AG20443 (cell line): ENCODE measurements at regions not wholly inside any gene's neighbourhood (a gene's known extent, or its start where the extent isn't known, plus 50 kb on each side); places are given as distances from the start of the nearest gene placed in this dataset.

Experiments
- DNase-seq: peaks from one replicate; pipeline ENCODE4 v3.0.0; 2012; ENCODE audit warnings: low spot score, mixed read lengths

- no peak for DNase-seq
Measured at GRCh38 chr1:194164755-194165154, 978.3 kb upstream of the B3GALT2 start.

- no peak for DNase-seq
Measured at GRCh38 chr1:194161591-194161990, 975.2 kb upstream of the B3GALT2 start.

GRCh38 chr1:194159941-194160340 is 973.5 kb upstream of the B3GALT2 start:
- DNase-seq = no peak

- DNase-seq = no peak
Measured at GRCh38 chr1:194155962-194156361, 969.5 kb upstream of the B3GALT2 start.

DNA sequence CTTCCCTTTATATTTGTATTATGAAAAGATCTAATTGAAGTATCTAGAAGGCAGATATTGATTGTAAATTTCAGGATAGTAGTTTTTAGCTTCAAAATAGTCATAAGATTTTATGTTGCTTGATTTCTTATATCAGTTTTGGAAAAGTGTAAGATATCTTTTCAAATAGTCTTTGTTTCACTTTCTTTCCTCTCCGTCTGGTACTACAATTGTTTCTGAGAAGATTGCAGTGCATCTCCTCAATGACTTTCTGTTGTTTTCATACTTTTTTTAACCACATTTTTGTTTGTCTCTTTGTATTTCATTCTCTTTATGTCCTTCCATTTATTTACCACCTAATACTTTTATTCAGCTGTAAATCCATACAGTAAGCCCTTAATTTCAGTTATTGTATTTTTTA is 964.6 kb upstream of the B3GALT2 start:
- DNase-seq = no peak

DNA sequence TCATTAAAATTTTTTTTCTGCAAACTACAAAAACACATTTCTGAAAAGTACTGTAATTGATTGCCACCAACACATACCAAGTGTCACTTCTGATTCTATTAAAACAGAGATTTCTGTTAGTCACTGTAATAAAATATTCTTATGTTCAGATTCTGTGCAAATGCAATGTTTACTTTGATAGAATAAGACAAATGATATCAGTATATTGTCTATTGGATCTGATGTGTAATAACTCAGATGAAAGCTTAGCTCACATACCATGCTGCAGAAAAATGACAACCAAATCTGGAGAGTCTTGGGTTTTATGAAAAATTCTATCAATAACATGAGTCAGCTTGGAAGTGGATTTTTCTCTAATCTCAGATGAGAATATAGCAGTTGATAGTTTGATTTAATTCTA is 963.8 kb upstream of the B3GALT2 start:
- no peak for DNase-seq

- DNase-seq = no peak
Measured at GRCh38 chr1:194133152-194133551, 946.7 kb upstream of the B3GALT2 start.

DNA sequence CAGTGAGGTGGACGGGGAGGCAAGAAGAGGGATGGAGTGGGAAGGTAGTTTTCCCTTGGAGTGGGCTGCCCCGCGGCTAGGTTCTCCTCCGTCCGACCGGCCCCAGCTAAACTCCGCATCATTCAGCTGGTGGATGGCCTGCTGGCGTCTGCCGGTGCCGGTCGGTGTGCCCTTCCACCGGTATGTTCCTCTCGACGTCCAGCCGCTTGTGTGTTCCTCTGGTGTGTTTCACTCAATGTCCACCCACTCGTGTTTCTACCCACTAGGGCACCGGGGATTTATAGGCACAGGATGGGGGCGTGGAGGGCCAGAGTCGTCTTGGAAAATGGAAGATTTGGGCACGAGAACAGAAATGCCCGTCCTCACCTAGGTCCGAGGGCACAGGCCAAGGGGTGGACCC is 931.7 kb upstream of the B3GALT2 start:
- DNase-seq = no peak

- DNase-seq = no peak
Measured at GRCh38 chr1:194117582-194117981, 931.2 kb upstream of the B3GALT2 start.

DNA sequence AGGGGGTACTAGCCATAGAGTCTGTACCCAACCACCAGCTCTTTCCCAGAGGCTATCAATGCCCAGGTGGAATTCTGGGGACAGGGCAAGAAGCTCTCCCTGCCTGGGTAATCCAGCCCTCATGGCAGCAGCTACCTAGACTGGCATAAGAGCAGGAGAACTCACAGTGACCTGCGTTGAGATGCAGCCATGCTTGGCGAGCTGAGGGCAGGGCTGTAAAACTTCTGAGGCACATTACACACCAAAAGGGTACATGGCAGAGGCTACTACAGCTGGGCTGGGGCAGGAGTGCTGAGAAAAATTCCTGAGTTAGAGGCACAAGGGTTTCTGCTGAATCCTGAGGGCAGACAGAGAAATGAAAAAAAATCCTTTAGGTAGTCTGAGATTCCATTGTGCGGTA is 927.9 kb upstream of the B3GALT2 start:
- no peak for DNase-seq

DNA sequence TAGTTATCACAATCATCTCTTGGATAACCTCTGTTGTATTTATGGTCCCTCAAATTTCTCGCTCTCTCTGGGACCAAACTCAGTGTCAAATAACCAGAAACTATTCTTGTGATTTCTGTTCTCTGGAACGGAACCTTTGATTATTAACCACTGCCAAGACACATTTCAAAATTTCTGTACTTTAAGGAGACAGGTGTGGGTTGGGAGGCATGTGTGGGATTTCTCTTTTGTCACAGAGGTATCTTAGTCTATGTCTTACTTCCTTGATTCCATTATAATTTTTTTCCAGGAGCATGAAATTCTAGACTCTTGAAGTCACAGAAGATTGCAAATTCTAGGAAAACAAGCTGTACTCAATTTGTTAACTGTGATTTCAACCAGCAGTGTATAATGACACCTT is 919.0 kb upstream of the B3GALT2 start:
- no peak for DNase-seq

GRCh38 chr1:194104247-194104844 is 917.9 kb upstream of the B3GALT2 start:
- no peak for DNase-seq

GRCh38 chr1:194103516-194104246 is 917.3 kb upstream of the B3GALT2 start:
- DNase-seq = no peak

- DNase-seq = no peak
Measured at GRCh38 chr1:194103101-194103500, 916.7 kb upstream of the B3GALT2 start.

- DNase-seq = no peak
Measured at GRCh38 chr1:194102607-194103006, 916.2 kb upstream of the B3GALT2 start.

DNA sequence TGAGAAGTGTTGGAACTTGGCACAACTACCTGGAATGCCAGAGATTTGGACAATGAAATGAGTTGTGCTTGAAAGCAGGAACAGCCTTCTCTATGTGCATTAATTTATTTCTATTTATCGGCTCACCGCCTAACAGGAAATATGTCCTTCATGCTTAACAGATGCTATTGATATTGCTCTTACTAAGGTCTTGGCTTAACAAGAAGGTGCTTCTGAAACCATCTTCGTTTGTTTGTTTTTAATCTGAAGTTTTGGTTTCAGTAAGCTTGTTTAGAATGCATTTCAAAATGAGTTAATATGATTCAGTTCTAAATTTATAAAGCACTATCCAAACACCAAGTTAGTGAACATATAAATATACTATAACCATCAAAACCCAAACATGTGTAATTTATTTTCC is 898.3 kb upstream of the B3GALT2 start:
- DNase-seq = no peak

- DNase-seq = no peak
Measured at GRCh38 chr1:194081444-194081843, 895.0 kb upstream of the B3GALT2 start.

GRCh38 chr1:194080826-194081225 is 894.4 kb upstream of the B3GALT2 start:
- no peak for DNase-seq

DNA sequence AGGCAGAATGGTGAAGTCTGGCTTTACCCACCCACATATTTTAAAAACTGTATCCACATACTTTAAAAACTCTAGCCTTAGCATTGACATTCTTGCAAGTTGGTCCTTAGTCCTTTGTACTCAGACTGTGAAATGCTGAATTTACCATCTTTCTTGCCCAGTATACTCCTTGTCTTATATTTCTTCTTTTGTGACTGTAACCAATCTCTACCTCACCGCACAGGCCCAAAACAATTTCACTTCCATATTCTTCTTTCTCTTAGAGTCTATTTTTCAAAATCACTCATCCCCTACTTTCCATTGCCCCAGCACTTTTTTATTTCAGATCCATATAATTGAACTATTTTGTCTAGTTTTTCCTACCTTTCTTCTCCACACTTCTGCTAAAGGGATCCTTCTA is 892.4 kb upstream of the B3GALT2 start:
- no peak for DNase-seq

GRCh38 chr1:194076646-194077045 is 890.2 kb upstream of the B3GALT2 start:
- no peak for DNase-seq

- no peak for DNase-seq
Measured at GRCh38 chr1:194073833-194074232, 887.4 kb upstream of the B3GALT2 start.

GRCh38 chr1:194071205-194071604 is 884.8 kb upstream of the B3GALT2 start:
- DNase-seq = no peak

- DNase-seq = no peak
Measured at GRCh38 chr1:194069831-194070218, 883.4 kb upstream of the B3GALT2 start.

- no peak for DNase-seq
Measured at GRCh38 chr1:194069168-194069830, 882.9 kb upstream of the B3GALT2 start.
